Frontal cortex (tissue), 3 donors: ENCODE measurements at regions not wholly inside any gene's neighbourhood (a gene's known extent, or its start where the extent isn't known, plus 50 kb on each side); places are given as distances from the start of the nearest gene placed in this dataset.
A peak's percentile ranks its signal among the peaks of the same experiment; 100 is the strongest.

Experiments
- DNase-seq, 2 donors: peaks; one replicate each; pipeline ENCODE4 v3.0.0; 2012; ENCODE audit warnings: low spot score in 2 of 2
- FAIRE-seq: peaks from 2 replicates; lab custom pipeline; 2012; peaks lifted over from hg19 to GRCh38; lab: Jason Lieb, UNC
- donor health status: control.
- donor health status: control.
- donor health status: control.

DNA sequence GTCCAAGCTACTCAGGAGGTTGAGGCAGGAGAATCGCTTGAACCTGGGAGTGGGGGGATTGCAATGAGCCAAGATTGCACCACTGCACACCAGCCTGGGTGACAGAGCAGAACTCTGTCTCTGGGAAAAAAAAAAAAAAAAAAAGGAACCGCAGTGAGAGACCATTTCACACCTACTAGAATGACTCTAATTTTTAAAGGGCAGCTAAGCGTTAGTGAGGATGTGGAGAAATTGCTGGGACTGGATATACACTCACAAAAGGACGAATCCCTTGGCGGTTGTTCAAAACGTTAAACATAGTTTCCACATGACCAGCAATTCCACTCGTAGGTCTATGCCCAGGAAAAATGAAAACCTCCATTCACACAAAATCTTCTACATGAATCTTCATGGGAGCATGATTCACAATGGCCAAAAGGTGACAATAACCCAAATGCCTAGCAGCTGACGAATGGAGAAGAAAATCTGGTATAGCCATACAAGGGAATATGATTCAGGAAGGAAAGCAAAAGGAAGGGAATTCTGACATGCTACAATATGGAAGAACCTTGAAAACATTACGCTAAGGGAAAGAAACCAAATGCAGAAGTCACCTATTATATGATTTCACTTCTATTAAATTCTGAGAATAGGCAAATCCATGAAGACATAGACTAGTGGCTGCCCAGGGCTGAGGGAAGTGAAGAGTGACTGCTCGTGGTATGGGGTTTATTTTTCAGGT lies 127.0 kb downstream of the CHSY1 start:
- no peak for FAIRE-seq
- DNase-seq: no peak

DNA sequence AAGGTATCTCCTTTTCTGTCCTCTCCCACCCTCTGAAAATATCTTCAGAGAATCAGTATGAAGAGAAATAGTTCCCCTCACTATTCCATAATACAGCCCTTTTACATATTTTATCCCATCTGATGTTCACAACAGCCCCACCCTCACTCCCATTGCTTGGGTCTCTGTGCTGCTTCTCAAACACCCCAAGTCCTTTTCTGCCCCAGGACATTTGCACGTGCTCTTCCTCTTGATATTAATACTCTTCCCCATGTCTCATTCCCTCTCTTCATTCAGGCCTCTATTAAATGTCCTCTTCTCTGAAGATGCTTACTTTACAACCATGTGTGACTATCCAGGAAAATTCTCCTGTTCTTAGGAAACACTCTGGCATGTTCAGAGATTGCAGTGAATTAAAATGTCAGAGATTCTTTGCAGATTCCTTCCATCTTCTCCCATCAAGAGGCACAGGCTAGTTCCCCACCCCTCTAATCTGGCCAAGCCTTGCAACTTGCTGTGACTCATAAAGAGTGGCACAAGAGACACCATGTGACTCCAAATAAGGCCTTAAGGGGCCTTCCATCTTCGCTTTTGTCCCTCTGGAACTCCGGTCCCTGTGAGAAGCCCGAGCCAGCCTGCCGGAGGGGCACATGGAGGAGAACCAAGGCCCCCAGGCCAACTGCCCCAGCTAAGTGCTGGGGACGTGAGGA lies 128.5 kb downstream of the CHSY1 start:
- DNase-seq: no peak
- no peak for FAIRE-seq

DNA sequence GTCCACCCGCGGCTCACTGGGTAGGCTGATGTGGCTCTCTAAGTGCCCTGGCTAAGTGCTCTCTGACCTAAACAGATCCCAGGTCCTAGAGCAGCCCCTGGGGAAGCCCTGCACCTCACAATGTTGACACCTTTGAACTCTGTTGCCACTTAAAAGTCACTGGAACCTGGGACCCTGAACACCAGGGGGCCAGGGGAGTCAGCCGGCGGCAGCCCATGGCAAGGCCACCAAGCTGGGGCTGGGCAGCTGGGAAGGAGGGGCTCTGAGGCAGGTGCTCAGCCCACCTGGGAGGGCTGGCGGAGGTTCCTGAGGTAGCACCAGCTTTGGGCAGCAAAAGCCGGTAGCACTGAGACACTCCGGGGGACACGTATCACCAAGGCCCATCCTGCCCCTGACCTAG lies 129.0 kb downstream of the CHSY1 start:
- DNase-seq (no peak), FAIRE-seq (no peak)

DNA sequence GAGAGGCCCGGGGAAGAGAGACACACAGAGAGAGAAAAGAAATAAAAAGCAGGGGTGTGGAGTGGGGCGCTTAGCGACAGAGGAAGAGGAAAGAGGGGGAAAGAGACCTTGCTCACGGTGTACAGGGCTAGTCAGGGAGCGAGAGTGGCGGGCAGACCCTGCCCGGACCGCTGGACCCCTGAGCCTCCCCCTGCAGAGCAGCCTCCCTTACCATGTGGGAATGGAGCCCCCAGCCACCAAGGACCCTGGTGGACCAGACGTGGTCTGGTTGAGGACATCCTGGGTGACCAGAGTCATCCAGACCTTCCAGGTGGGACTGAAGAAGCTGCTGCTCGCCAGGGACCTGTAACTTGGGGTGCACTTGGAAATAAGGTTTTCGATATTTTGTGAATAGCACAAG lies 129.6 kb downstream of the CHSY1 start:
- DNase-seq (no peak), FAIRE-seq (no peak)

DNA sequence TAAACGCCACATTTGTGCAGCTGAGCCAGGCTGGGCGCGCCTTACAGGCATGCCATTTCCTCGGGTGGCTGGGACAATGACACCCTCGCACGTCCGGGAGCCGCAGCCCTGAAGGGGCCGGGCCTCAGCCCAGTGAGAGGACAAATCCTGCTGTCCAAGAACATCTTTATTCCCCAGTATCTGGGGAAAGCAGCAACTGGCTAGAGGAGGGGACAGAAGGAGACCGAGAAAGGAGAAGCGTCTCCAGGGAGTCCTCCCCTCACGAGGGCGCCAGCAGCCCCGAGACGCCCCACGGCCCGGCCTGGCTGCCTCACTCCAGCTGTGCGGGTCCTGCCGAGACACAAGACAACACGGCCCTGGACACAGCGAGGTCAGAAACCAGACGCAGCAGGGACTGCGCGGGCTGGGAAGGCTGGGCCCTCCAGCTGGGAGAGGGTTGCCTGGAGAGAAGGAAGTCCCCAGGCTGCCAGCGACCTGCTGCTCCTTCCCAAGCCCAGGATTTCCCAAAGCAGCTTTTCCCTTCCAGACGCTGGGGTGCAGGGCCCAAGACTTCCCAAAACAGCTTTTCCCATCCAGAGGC lies 130.2 kb downstream of the CHSY1 start:
- DNase-seq: peak; percentile 47 to 63
- FAIRE-seq: no peak

DNA sequence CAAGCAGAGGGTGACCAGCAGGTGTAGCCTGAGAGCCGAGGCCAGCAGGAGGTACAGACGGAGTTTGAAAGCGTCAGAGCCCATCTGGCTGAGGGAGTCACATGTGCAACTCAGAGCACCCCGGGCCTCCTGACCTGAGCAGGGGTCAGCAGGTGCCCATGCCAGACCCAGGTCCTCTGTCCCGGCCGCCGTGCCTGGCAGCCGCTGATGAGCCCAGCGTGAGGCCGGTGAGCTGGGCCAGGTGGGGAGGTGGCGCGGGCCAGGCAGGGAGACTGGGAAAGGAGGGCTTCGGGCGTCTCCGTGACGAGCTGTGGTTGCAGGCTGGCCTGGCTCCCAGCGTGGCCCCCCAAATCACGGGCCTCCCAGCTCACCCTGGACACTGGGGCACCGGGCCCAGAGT lies 130.9 kb downstream of the CHSY1 start:
- FAIRE-seq (no peak), DNase-seq (no peak)

DNA sequence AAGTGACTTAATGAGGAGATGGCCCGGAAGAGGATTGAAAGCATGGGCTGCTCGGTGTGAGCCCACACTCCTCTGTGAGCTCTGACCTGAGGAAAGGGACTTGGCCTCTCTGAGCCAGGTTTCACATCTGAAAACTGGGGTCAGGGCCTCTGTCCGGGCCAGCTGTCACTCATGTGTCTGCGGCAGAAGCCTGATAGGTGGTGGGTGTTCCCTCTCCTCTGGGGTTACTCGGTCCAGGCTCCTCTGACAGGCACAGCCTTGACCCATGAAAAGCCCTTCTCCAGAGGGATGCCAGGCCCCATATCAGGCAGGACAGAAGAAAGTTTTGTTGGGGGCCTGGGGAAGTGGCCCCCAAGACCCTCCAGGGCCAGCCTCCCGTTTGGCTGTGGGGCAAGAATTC lies 131.4 kb downstream of the CHSY1 start:
- no peak for DNase-seq
- no peak for FAIRE-seq
